SU-DHL-6 (cell line): ENCODE measurements at regions not wholly inside any gene's neighbourhood (a gene's known extent, or its start where the extent isn't known, plus 50 kb on each side); places are given as distances from the start of the nearest gene placed in this dataset.

Experiments used
- EZH2phosphoT487 ChIP-seq: fragments of 200-600 bp; sonication (generic), shearing (Covaris generic); conservative IDR thresholded peaks from 2 replicates; pipeline ENCODE4 v1.6.1; 2018; ENCODE audit warnings: mild to moderate bottlenecking, antibody characterized with exemption, low read length, moderate library complexity, mixed read lengths
- TF ChIP-seq, protein P1 (sequence below): fragments of 200-600 bp; sonication (generic); IDR thresholded peaks from one replicate; pipeline ENCODE4 v1.5.1; 2017; ENCODE audit warnings: antibody characterized with exemption, mild to moderate bottlenecking, low read length, moderate library complexity; ENCODE audit not compliant: insufficient read depth, poor library complexity, severe bottlenecking

DNA sequence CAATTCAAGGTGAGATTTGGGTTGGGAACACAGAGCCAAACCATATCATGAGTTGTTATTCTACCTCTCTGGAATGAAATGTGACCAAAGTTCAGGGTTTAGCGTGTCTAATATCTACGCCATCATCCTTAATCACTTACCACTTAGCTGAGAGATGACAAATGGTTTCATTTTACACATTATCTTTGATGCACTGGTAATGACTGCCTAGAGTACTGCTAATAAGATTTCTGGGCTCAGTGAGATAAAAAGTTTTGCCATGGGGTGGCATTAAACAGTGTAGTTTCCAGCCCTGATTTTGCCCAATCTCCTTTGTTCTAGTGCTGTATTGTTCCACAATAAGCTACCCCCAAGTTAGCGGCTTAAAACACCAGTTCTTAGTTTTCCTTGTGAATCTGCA, 367.2 kb downstream of the MLLT3 start:
- TF ChIP-seq, protein P1, sequence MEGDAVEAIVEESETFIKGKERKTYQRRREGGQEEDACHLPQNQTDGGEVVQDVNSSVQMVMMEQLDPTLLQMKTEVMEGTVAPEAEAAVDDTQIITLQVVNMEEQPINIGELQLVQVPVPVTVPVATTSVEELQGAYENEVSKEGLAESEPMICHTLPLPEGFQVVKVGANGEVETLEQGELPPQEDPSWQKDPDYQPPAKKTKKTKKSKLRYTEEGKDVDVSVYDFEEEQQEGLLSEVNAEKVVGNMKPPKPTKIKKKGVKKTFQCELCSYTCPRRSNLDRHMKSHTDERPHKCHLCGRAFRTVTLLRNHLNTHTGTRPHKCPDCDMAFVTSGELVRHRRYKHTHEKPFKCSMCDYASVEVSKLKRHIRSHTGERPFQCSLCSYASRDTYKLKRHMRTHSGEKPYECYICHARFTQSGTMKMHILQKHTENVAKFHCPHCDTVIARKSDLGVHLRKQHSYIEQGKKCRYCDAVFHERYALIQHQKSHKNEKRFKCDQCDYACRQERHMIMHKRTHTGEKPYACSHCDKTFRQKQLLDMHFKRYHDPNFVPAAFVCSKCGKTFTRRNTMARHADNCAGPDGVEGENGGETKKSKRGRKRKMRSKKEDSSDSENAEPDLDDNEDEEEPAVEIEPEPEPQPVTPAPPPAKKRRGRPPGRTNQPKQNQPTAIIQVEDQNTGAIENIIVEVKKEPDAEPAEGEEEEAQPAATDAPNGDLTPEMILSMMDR, result no peak
- TF ChIP-seq EZH2phosphoT487, result no peak
